IPS-NIHi11 (cell line): ENCODE measurements at regions not wholly inside any gene's neighbourhood (a gene's known extent, or its start where the extent isn't known, plus 50 kb on each side); places are given as distances from the start of the nearest gene placed in this dataset.

ENCODE experiments used
- DNase-seq: peaks from one replicate; pipeline ENCODE4 v3.0.0; 2012; ENCODE audit warnings: mixed read lengths, low spot score

DNA sequence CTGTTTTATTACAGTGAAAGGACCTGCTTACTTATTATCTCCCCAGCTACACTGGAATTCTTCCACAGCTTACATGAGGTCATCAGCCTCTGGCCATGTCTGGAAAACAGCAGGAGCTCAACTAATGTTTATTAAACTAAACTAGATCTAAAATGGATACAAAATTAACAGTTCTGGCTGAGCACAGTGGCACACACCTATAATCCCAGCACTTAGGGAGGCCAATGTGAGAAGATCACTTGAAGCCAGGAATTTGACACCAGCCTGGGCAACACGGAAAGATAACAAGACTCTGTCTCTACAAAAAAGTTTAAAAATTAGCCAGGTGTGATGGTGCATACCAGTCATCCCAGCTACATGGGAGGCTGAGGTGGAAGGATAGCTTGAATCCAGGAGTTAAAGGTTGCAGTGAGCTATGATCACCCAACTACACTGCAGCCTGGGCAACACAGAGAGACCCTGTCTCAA is 220.8 kb upstream of the MARCKS start:
- no peak for DNase-seq

- DNase-seq: no peak
Observed at GRCh38 chr6:113640051-113640450, 217.1 kb upstream of the MARCKS start.

- no peak for DNase-seq
Observed at GRCh38 chr6:113642001-113642713, 215.0 kb upstream of the MARCKS start.

GRCh38 chr6:113642714-113643406 is 214.3 kb upstream of the MARCKS start:
- peak; percentile 46 for DNase-seq

DNA sequence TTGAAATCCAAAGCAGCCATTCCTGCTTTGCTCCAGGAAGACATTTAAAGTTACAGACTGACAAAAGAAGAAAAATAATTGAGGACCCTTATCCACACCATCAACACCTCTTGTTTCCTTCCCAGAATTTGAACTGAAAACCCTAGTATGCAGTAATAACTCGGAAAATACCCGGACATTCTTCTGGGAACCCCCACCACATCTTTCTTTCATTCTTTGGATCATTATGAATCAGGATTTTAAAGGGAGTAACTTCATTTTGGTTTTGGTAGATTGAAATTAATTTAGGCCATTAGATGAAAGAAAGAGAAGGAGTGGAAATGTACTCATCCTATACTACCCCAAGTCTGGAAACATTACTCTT is 213.8 kb upstream of the MARCKS start:
- no peak for DNase-seq

- DNase-seq: no peak
Observed at GRCh38 chr6:113644861-113645575, 212.1 kb upstream of the MARCKS start.

GRCh38 chr6:113645576-113645970 is 211.6 kb upstream of the MARCKS start:
- DNase-seq: no peak

DNA sequence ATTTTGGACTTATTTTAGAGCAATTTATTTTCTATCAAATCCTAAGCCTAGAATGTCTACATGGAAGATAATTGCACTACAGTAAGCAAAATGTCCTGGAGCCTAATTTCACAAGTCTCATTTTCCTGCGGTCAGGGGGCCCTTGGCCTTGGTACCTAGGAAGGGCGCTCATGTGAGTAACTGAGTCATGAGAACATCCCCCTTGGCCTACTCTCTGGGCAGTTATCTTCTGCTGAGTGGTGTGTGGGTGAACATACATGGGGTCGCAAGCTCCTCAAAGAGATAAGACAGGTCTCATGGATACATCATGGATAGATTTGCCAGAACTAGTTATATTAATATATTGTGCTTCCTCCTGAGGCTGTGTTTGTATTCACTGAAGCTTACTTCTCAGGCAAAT is 211.2 kb upstream of the MARCKS start:
- DNase-seq: no peak

DNA sequence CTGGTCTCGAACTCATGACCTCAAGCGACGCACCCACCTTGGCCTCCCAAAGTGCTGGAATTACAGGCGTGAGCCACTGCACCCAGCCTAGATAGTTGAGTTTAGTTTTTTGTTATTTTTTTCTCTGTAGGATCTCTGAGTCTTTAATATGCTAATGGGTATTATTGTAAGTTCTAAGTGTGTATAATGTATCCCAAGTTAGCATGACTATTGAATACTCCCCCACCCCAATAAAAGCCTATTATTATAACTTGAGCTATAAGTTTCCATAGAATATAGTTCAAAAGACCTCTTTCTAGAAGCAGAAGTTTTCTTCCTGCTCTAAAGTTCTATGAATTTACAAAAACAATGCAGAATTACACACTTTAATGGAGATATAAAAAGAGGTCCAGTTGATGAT is 210.4 kb upstream of the MARCKS start:
- DNase-seq: no peak

- no peak for DNase-seq
Observed at GRCh38 chr6:113647143-113647889, 209.8 kb upstream of the MARCKS start.

- no peak for DNase-seq
Observed at GRCh38 chr6:113648698-113649097, 208.4 kb upstream of the MARCKS start.

DNA sequence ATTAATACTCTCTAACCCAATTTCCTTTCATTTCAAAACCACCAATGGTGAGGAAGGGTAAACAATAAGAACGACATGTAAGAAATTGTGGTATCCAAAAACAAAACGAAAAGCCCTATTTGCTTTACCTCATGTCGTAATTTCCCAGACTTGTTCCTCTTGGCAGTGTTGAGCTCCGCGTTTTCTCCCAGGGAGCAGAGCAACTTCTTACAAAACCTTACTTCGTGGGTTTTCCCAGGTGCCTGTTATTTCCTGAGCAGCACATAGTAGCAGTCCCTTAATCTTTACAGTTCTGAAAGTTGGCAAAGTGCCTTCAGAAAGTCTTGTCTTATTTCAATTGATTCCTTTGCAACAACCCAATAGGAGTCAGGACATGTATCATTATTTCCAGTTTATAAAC is 207.9 kb upstream of the MARCKS start:
- no peak for DNase-seq

DNA sequence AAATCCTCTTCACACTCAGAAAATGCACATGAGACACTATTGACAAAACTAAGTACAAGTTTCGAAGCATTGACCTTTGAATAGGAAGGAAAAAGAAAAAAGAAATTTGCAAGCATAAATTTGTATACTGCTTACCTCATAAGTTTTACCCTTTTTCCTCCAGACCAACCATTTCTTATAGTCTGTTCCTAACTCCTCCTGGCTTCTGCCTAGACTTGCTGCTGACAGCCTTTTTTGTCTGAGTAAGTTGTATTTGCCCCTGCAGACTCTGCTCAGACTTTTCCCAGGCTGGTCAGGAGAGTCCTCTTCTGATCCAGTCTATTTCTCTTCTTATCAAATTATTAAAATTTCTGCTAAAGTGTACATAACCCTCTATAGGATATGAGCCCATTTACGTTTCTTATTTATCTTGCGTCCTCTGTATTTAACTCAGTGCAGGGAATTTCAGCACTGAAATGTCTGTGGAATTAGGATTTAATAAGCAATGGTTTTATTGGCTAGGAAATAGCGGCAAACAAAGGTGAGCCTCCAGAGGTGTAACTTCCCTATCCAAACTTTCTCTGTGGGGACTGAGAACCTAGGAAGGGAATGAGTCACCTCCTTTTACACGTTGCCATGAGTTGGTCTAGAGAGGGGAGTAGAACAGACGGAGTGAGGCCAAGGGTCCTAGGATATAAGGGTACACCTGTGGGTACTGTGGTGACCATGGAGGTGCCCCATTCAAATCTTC is 207.1 kb upstream of the MARCKS start:
- no peak for DNase-seq

- DNase-seq: no peak
Observed at GRCh38 chr6:113650610-113650979, 206.6 kb upstream of the MARCKS start.

GRCh38 chr6:113651120-113651519 is 206.0 kb upstream of the MARCKS start:
- no peak for DNase-seq

GRCh38 chr6:113651920-113652319 is 205.2 kb upstream of the MARCKS start:
- no peak for DNase-seq

- no peak for DNase-seq
Observed at GRCh38 chr6:113653275-113653674, 203.9 kb upstream of the MARCKS start.

DNA sequence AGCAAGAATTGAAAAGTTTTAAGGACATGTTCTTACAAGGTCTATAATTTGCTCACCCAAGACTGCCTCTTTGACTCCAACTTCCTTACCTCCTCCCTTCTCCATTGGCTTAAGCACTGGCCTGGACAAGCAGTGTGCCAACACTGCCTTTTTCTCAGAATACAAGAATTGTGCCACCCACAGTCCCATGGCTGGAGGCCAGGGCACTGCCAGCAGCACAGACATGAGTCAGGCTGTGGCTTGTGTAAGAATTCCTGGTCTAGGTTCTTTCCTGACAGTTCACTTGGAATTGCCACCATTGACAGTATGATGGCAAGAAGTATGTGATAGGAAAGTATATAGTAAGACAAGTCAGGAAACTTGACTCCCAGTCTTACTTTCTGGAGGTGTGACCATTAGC is 202.7 kb upstream of the MARCKS start:
- peak; percentile 36 for DNase-seq

- DNase-seq: no peak
Observed at GRCh38 chr6:113655761-113656160, 201.4 kb upstream of the MARCKS start.

GRCh38 chr6:113659762-113660404 is 197.3 kb upstream of the MARCKS start:
- DNase-seq: no peak

DNA sequence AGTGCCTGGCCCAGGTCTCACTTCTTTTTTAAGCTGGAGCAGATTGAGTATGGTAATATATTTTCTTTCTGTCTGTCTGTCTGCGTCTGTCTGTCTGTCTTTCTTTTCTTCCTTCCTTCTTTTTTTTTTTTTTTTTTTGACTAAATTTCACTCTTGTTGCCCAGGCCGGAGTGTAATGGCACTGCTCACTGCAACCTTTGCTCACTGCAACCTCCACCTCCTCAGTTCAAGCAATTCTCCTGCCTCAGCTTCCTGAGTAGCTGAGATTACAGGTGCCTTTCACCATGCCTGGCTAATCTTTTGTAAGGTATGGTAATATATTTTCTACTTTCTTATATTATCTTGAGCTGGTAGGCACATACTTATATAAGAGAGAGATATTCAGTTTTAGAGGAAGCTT is 196.3 kb upstream of the MARCKS start:
- DNase-seq: no peak
